ENCODE measurements at regions not wholly inside any gene's neighbourhood (a gene's known extent, or its start where the extent isn't known, plus 50 kb on each side); places are given as distances from the start of the nearest gene placed in this dataset.

DNA sequence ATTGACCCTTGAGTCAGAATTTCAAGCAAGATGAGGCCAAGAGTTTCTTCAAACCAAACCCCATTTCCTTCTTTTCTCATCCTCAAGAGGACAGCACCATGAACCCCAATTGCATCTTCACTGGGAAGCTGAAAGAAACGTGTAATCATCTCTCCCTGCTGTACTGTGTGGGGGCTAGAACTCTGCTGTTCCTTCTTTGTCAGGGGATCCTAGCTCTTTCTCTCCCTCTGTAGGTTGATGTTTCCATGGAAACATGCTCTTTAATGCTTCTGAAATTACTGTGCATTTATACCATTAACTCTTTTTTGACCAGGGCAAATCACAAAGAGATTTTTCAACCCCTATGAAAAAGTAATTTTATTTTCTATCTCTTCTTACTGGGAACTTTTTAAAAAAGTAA lies 295.1 kb downstream of the GRIN2B start:
- Histone ChIP-seq H3K79me2 (ENCODE audit: low read length) (no peaks in the 10 kb centered on the region), H3K9ac (ENCODE audit: low read length) (no peak overlapping the region), H4K20me1 (ENCODE audit: low read length) (no peaks in the 10 kb centered on the region), H3K9me3 (ENCODE audit: low read length) (no peaks in the 10 kb centered on the region), H3K4me1 (ENCODE audit: insufficient read depth, low read length) (no peaks in the 10 kb centered on the region), H3K4me3 (ENCODE audit: low read length) (no peak overlapping the region), H3K4me2 (ENCODE audit: low read length) (no peak overlapping the region), H3K27me3 (ENCODE audit: low read length) (peaks cover 13% of the 10 kb centered on the region), H2AFZ (ENCODE audit: low read length) (no peak overlapping the region), H3F3A (ENCODE audit: low read length, unreplicated experiment) (no peaks in the 10 kb centered on the region), H3K36me3 (ENCODE audit: low read depth, low read length) (no peaks in the 10 kb centered on the region), H3K9me2 (replicated peaks; ENCODE audit: low read length) (no peaks in the 10 kb centered on the region), H3K27ac (ENCODE audit: low read length) (no peak overlapping the region)
- no peak for TF ChIP-seq EZH2 (IDR thresholded peaks at IDR 0.05; ENCODE audit: low read length, unreplicated experiment)
- ATAC-seq = no peak
- CTCF ChIA-PET = no interaction called here
- intact Hi-C loops (cut with micrococcal nuclease) = no loop called here
- BruUV-seq (replicated peaks) = no TSS peak
- no peak for DNase-seq
- POLR2A ChIA-PET (ENCODE audit: unreplicated experiment) = no interaction called here

GRCh38 chr12:13680916-13681315 lies 300.5 kb downstream of the GRIN2B start:
- ChIA-PET POLR2A (ENCODE audit: unreplicated experiment) (no interaction called here), CTCF (no interaction called here)
- no peak overlapping the region for H3K4me2 ChIP-seq (ENCODE audit: low read length)
- no peaks in the 10 kb centered on the region for H4K20me1 ChIP-seq (ENCODE audit: low read length)
- intact Hi-C loops (cut with micrococcal nuclease) = no loop called here
- H3K27me3 ChIP-seq (ENCODE audit: low read length) = peaks cover 9% of the 10 kb centered on the region; the same call in 1 of the 2 replicates
- H3K9ac ChIP-seq (ENCODE audit: low read length) = no peak overlapping the region
- H3K79me2 ChIP-seq (ENCODE audit: low read length) = no peaks in the 10 kb centered on the region
- DNase-seq (no peak), ATAC-seq (no peak)
- H2AFZ ChIP-seq (ENCODE audit: low read length) = no peak overlapping the region
- H3K4me3 ChIP-seq (ENCODE audit: low read length) = no peak overlapping the region
- H3K36me3 ChIP-seq (ENCODE audit: low read depth, low read length) = no peaks in the 10 kb centered on the region
- H3F3A ChIP-seq (ENCODE audit: low read length, unreplicated experiment) = no peaks in the 10 kb centered on the region
- TF ChIP-seq EZH2 (IDR thresholded peaks at IDR 0.05; ENCODE audit: low read length, unreplicated experiment) (no peak), EZH2phosphoT487 (IDR thresholded peaks at IDR 0.05; ENCODE audit: borderline replicate concordance, low read length) (no peak), CTCF (conservative IDR thresholded peaks at IDR 0.05; ENCODE audit: low read depth, low read length) (no peak)
- no peaks in the 10 kb centered on the region for H3K4me1 ChIP-seq (ENCODE audit: insufficient read depth, low read length)
- no peaks in the 10 kb centered on the region for H3K9me3 ChIP-seq (ENCODE audit: low read length)
- no peak overlapping the region for H3K27ac ChIP-seq (ENCODE audit: low read length)
- BruUV-seq (replicated peaks) = no TSS peak
- H3K9me2 ChIP-seq (replicated peaks; ENCODE audit: low read length) = no peaks in the 10 kb centered on the region

DNA sequence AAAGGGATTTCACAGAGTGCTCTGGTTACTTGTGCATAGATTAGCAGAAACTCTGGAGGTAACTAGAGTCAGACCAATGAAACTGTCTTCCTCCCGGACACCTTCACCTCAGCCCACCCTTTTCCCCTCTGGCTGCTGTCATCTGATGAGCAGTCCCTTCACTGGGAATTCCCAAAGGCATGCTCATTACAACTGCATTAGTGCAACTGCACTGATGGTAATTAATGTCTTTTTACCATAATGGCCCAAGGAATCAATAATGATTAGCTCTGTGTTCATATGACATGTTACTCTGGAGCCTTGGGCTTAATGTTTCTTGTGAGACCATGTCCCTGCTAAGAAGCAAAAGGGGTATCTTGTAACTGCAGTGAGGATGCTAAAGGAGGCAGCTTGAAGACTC lies 304.5 kb downstream of the GRIN2B start:
- POLR2A ChIA-PET (ENCODE audit: unreplicated experiment) = no interaction called here
- Histone ChIP-seq H2AFZ (ENCODE audit: low read length) (no peak overlapping the region), H3K4me1 (ENCODE audit: insufficient read depth, low read length) (no peaks in the 10 kb centered on the region), H3F3A (ENCODE audit: low read length, unreplicated experiment) (no peaks in the 10 kb centered on the region), H3K27me3 (ENCODE audit: low read length) (peaks cover 7% of the 10 kb centered on the region; the same call in 1 of the 2 replicates), H3K4me3 (ENCODE audit: low read length) (no peak overlapping the region), H3K36me3 (ENCODE audit: low read depth, low read length) (no peaks in the 10 kb centered on the region), H3K9ac (ENCODE audit: low read length) (no peak overlapping the region), H3K27ac (ENCODE audit: low read length) (no peak overlapping the region), H4K20me1 (ENCODE audit: low read length) (no peaks in the 10 kb centered on the region), H3K4me2 (ENCODE audit: low read length) (no peak overlapping the region), H3K9me3 (ENCODE audit: low read length) (no peaks in the 10 kb centered on the region), H3K9me2 (replicated peaks; ENCODE audit: low read length) (no peaks in the 10 kb centered on the region), H3K79me2 (ENCODE audit: low read length) (no peaks in the 10 kb centered on the region)
- intact Hi-C loops (cut with micrococcal nuclease) = no loop called here
- ATAC-seq (no peak), DNase-seq (no peak)
- no TSS peak for BruUV-seq (replicated peaks)
- CTCF ChIA-PET = no interaction called here
- TF ChIP-seq EZH2 (IDR thresholded peaks at IDR 0.05; ENCODE audit: low read length, unreplicated experiment) (no peak), CTCF (conservative IDR thresholded peaks at IDR 0.05; ENCODE audit: low read depth, low read length) (no peak), EZH2phosphoT487 (IDR thresholded peaks at IDR 0.05; ENCODE audit: borderline replicate concordance, low read length) (no peak)
